ENCODE measurements at regions not wholly inside any gene's neighbourhood (a gene's known extent, or its start where the extent isn't known, plus 50 kb on each side); places are given as distances from the start of the nearest gene placed in this dataset.

- in situ Hi-C loops (cut with MboI) (no loop called here), intact Hi-C loops (cut with micrococcal nuclease) (no loop called here)
- no TSS peak for BruUV-seq (replicated peaks)
- Histone ChIP-seq H3K27ac (ENCODE audit: extremely low read depth, low read depth, low read length) (no peak overlapping the region), H3K27me3 (ENCODE audit: control insufficient read depth in 2 of 2, insufficient read depth in 2 of 2, low read length in 2 of 2) (no peaks in the 10 kb centered on the region), H3K36me3 (ENCODE audit: control insufficient read depth, insufficient read depth, low read length) (no peaks in the 10 kb centered on the region), H3K9me3 (replicated peaks; ENCODE audit: control insufficient read depth, insufficient read depth, low read depth, low read length) (no peaks in the 10 kb centered on the region), H3K79me2 (ENCODE audit: control insufficient read depth, insufficient read depth, low read length) (no peaks in the 10 kb centered on the region), H2AFZ (ENCODE audit: low read depth, low read length) (no peak overlapping the region), H3K9ac (ENCODE audit: insufficient read depth in 1 of 2, low read depth in 2 of 2, low read length in 2 of 2) (no peak overlapping the region), H3K4me3 (no peak overlapping the region), H3K4me2 (ENCODE audit: insufficient read depth, low read length) (no peak overlapping the region), H3K9me1 (ENCODE audit: control insufficient read depth, insufficient read depth, low read length) (no peaks in the 10 kb centered on the region), H3K4me1 (replicated peaks in 1 of 2; ENCODE audit: control insufficient read depth in 2 of 2, insufficient read depth in 2 of 2, low read length in 2 of 2) (no peaks in the 10 kb centered on the region), H4K20me1 (replicated peaks; ENCODE audit: control insufficient read depth, insufficient read depth, low read length) (no peaks in the 10 kb centered on the region)
- CTCF ChIA-PET (ENCODE audit: low intra/inter-chr PET ratio), result no interaction called here
- ATAC-seq (no peak), FAIRE-seq (no peak), DNase-seq (ENCODE audit: extremely low read depth in 1 of 4, low spot score in 3 of 4) (no peak)
- WGBS (ENCODE audit: insufficient coverage, low coverage, missing lambda C conversion rate), result 2% methylated on average over 5 of the region's 5 CpGs
- POLR2A ChIA-PET, result no interaction called here
- TF ChIP-seq NBN (IDR thresholded peaks at IDR 0.05; ENCODE audit: low read depth) (no peak), ZNF347 (CRISPR knock-in tag; IDR thresholded peaks at IDR 0.05; ENCODE audit: low read depth) (no peak), TRIM28 (IDR thresholded peaks at IDR 0.05) (no peak), BDP1 (IDR thresholded peaks at IDR 0.05; ENCODE audit: insufficient read depth, insufficient read length) (no peak), KLF6 (CRISPR knock-in tag; IDR thresholded peaks at IDR 0.05; ENCODE audit: borderline replicate concordance) (no peak), CHAMP1 (IDR thresholded peaks at IDR 0.05) (no peak), NUFIP1 (IDR thresholded peaks at IDR 0.05; ENCODE audit: partially characterized antibody) (no peak)
These were observed 186.0 kb upstream of the EPHA4 start for GRCh38 chr2:221758076-221758475.

Data from K562 (cell line).